Osteoblast (primary cell): ENCODE measurements at regions not wholly inside any gene's neighbourhood (a gene's known extent, or its start where the extent isn't known, plus 50 kb on each side); places are given as distances from the start of the nearest gene placed in this dataset.

Source experiments
- DNase-seq: peaks from one replicate; pipeline ENCODE4 v3.0.0; 2011; ENCODE audit warnings: low spot score, mixed read lengths; ENCODE audit not compliant: insufficient read length; ENCODE audit errors: missing footprints
- H2AFZ ChIP-seq: 2 replicates; pipeline ENCODE4 v1.6.0; 2011; ENCODE audit warnings: mild to moderate bottlenecking, low read length
- H3K27ac ChIP-seq: 2 replicates; pipeline ENCODE4 v1.5.1; 2011; ENCODE audit warnings: mild to moderate bottlenecking, low read depth, low read length, moderate library complexity
- H3K27me3 ChIP-seq: 2 replicates; pipeline ENCODE4 v1.6.0; 2012; ENCODE audit warnings: mild to moderate bottlenecking, control low read depth, inconsistent platforms, low read length, moderate library complexity; ENCODE audit not compliant: insufficient read depth
- H3K36me3 ChIP-seq: 2 replicates; pipeline ENCODE4 v1.5.1; 2011; ENCODE audit warnings: mild to moderate bottlenecking, low read length, control low read depth, moderate library complexity; ENCODE audit not compliant: insufficient read depth
- H3K4me1 ChIP-seq: 2 replicates; pipeline ENCODE4 v1.5.1; 2011; ENCODE audit warnings: mild to moderate bottlenecking, low read length, control low read depth, moderate library complexity; ENCODE audit not compliant: insufficient read depth
- H3K4me2 ChIP-seq: 2 replicates; pipeline ENCODE4 v1.6.0; 2011; ENCODE audit warnings: mild to moderate bottlenecking, low read length; ENCODE audit not compliant: insufficient read depth
- H3K4me3 ChIP-seq: fragments of 200-600 bp; sonication (generic); 3 replicates; pipeline ENCODE4 v1.5.1; 2012; ENCODE audit warnings: mild to moderate bottlenecking, low read length, inconsistent platforms; ENCODE audit not compliant: insufficient read depth
- H3K79me2 ChIP-seq: 2 replicates; pipeline ENCODE4 v1.6.0; 2012; ENCODE audit warnings: mild to moderate bottlenecking, low read length, control low read depth, inconsistent platforms; ENCODE audit not compliant: insufficient read depth
- H3K9me3 ChIP-seq: 2 replicates; pipeline ENCODE4 v1.5.1; 2011; ENCODE audit warnings: low read depth, low read length, control low read depth
- H4K20me1 ChIP-seq: 2 replicates; pipeline ENCODE4 v1.6.0; 2012; ENCODE audit warnings: mild to moderate bottlenecking, low read length, control low read depth; ENCODE audit not compliant: insufficient read depth
- TF ChIP-seq, protein P1 (sequence below): IDR thresholded peaks from 2 replicates; pipeline ENCODE4 v1.5.1; 2011; ENCODE audit warnings: mild to moderate bottlenecking, low read depth, low read length, moderate library complexity; ENCODE audit errors: extremely low read depth

DNA sequence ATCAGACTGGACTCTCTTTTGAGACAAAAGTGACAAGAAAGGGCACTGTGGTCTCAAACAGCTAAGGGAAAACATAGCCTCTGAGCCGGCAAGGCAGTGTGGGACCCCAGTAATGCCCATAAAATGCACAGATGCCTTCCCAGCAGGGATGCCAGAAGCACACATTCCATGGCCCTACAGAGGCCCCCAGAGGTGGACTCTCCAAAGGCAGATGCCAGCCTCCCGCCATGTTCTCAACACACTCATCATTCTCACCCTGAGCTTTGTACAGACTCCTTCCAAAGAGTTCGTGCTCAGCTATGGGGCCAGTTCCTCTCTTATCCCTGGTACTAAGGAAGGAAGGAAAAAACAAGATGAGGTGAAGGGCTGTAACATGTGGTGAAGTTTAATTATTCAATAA is 67.1 kb upstream of the ATP12A start:
- H3K9me3 ChIP-seq = no peaks in the 10 kb centered on the region
- H3K4me1 ChIP-seq = no peaks in the 10 kb centered on the region
- H3K36me3 ChIP-seq = no peaks in the 10 kb centered on the region
- H4K20me1 ChIP-seq = no peaks in the 10 kb centered on the region
- H2AFZ ChIP-seq = no peak overlapping the region
- H3K79me2 ChIP-seq = no peaks in the 10 kb centered on the region
- no peak overlapping the region for H3K27ac ChIP-seq
- no peak for DNase-seq
- H3K4me2 ChIP-seq = no peak overlapping the region
- TF ChIP-seq, protein P1, sequence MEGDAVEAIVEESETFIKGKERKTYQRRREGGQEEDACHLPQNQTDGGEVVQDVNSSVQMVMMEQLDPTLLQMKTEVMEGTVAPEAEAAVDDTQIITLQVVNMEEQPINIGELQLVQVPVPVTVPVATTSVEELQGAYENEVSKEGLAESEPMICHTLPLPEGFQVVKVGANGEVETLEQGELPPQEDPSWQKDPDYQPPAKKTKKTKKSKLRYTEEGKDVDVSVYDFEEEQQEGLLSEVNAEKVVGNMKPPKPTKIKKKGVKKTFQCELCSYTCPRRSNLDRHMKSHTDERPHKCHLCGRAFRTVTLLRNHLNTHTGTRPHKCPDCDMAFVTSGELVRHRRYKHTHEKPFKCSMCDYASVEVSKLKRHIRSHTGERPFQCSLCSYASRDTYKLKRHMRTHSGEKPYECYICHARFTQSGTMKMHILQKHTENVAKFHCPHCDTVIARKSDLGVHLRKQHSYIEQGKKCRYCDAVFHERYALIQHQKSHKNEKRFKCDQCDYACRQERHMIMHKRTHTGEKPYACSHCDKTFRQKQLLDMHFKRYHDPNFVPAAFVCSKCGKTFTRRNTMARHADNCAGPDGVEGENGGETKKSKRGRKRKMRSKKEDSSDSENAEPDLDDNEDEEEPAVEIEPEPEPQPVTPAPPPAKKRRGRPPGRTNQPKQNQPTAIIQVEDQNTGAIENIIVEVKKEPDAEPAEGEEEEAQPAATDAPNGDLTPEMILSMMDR = no peak
- no peak overlapping the region for H3K4me3 ChIP-seq
- H3K27me3 ChIP-seq = no peaks in the 10 kb centered on the region

DNA sequence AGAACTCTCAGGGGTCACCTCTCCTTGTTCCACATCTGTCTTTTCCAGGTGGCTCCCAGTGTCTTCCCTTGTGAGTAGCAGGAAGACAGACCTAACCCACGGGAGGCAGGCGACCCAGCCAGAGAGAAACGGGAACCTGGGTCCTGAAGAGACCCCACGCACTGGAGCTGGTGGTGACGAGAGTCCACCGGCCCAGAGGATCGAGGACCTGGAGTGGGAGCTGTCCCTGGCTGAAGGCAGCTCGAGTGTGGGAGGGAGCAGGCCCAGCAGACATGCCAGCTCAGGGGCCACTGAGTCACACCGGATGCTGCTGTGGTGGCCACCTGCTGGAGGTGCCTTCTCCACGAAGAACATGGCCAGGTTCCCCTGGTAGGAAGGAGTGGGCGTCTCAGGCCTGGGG is 66.5 kb upstream of the ATP12A start:
- DNase-seq = no peak
- no peak overlapping the region for H3K27ac ChIP-seq
- no peaks in the 10 kb centered on the region for H3K27me3 ChIP-seq
- TF ChIP-seq, protein P1 = no peak
- no peak overlapping the region for H2AFZ ChIP-seq
- H3K4me2 ChIP-seq = no peak overlapping the region
- no peak overlapping the region for H3K4me3 ChIP-seq
- no peaks in the 10 kb centered on the region for H3K4me1 ChIP-seq
- H3K9me3 ChIP-seq = no peaks in the 10 kb centered on the region
- no peaks in the 10 kb centered on the region for H3K79me2 ChIP-seq
- no peaks in the 10 kb centered on the region for H4K20me1 ChIP-seq
- no peaks in the 10 kb centered on the region for H3K36me3 ChIP-seq

DNA sequence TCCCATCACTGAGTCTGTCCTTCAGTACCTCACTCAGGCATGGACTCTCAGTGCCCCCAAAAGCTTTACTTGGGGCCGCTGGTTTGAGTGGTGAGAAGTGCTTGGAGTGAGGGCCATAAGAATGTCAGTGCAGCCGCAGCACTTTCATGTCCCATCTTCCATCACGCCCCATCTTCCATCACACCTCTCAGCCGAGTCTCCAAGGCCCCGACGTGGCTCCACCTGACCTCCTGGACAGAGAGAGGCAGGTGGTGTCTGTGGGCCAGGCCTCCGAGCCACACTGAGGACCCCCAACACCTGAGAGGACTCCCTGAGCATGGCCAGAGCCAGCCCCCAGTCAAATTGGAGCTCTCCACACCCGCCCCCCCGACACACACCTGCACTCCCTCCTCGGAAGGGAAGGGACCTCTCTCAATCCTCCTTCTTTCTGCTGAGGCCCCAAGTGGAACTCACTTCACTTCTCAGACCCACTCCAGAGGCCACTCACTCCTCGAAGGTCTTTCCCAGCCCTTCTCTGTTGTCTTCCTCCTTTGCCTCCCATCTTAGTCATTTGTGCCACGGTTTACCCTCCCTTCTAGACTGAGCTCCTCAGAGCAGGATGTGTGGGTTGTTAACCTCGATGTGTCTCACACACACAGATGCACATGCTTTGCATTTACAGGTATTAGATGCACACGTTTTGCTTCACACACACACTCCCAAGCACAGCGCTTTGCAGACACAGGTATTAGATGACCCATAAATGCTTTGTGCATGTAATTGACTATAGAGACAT is 65.7 kb upstream of the ATP12A start:
- TF ChIP-seq, protein P1 = no peak
- Histone ChIP-seq H4K20me1 (no peaks in the 10 kb centered on the region), H3K9me3 (no peaks in the 10 kb centered on the region), H3K36me3 (no peaks in the 10 kb centered on the region), H3K27ac (no peak overlapping the region), H2AFZ (no peak overlapping the region), H3K4me1 (no peaks in the 10 kb centered on the region), H3K27me3 (no peaks in the 10 kb centered on the region), H3K4me3 (no peak overlapping the region), H3K79me2 (no peaks in the 10 kb centered on the region), H3K4me2 (no peak overlapping the region)
- DNase-seq = no peak

GRCh38 chr13:24615114-24615513 is 65.1 kb upstream of the ATP12A start:
- no peak for DNase-seq
- no peaks in the 10 kb centered on the region for H3K9me3 ChIP-seq
- no peak overlapping the region for H3K4me2 ChIP-seq
- H3K4me1 ChIP-seq = no peaks in the 10 kb centered on the region
- H3K36me3 ChIP-seq = no peaks in the 10 kb centered on the region
- no peaks in the 10 kb centered on the region for H4K20me1 ChIP-seq
- H3K27ac ChIP-seq = no peak overlapping the region
- TF ChIP-seq, protein P1 = no peak
- H3K4me3 ChIP-seq = no peak overlapping the region
- H3K79me2 ChIP-seq = no peaks in the 10 kb centered on the region
- no peak overlapping the region for H2AFZ ChIP-seq
- no peaks in the 10 kb centered on the region for H3K27me3 ChIP-seq
